WTC11 (cell line): ENCODE measurements at regions not wholly inside any gene's neighbourhood (a gene's known extent, or its start where the extent isn't known, plus 50 kb on each side); places are given as distances from the start of the nearest gene placed in this dataset.

ENCODE experiments used
- ATF1 ChIP-seq: sonication (generic); formaldehyde crosslinking; IDR thresholded peaks from 2 replicates; pipeline ENCODE4 v1.8.1; 2023; ENCODE audit warnings: mild to moderate bottlenecking, moderate library complexity, missing genetic modification reagents
- CTCF ChIP-seq: fragments of 200-600 bp; IDR thresholded peaks from 2 replicates; pipeline ENCODE4 v1.8.0; 2022; ENCODE audit warnings: antibody characterized with exemption
- ETV6 ChIP-seq: sonication (generic); formaldehyde crosslinking; IDR thresholded peaks from 2 replicates; pipeline ENCODE4 v1.8.1; 2022; ENCODE audit warnings: mild to moderate bottlenecking, missing genetic modification reagents
- IRF2 ChIP-seq: sonication (generic); formaldehyde crosslinking; IDR thresholded peaks from 2 replicates; pipeline ENCODE4 v1.8.0; 2022; ENCODE audit warnings: low read depth, missing genetic modification reagents, borderline replicate concordance
- KAT7 ChIP-seq: sonication (generic); formaldehyde crosslinking; IDR thresholded peaks from 2 replicates; pipeline ENCODE4 v1.8.1; 2023; ENCODE audit warnings: missing genetic modification reagents, mild to moderate bottlenecking, borderline replicate concordance
- MLX ChIP-seq: sonication (generic); formaldehyde crosslinking; IDR thresholded peaks from 2 replicates; pipeline ENCODE4 v1.8.1; 2023; ENCODE audit warnings: mild to moderate bottlenecking, missing genetic modification reagents, moderate library complexity
- NR2C2 ChIP-seq: sonication (generic); formaldehyde crosslinking; IDR thresholded peaks from 2 replicates; pipeline ENCODE4 v1.8.0; 2022; ENCODE audit warnings: mild to moderate bottlenecking, missing genetic modification reagents
- PREB ChIP-seq: sonication (generic); formaldehyde crosslinking; IDR thresholded peaks from 2 replicates; pipeline ENCODE4 v1.8.1; 2022; ENCODE audit warnings: mild to moderate bottlenecking, missing genetic modification reagents, moderate library complexity, borderline replicate concordance
- SP1 ChIP-seq: sonication (generic); formaldehyde crosslinking; conservative IDR thresholded peaks from 2 replicates; pipeline ENCODE4 v1.8.1; 2022; ENCODE audit warnings: missing genetic modification reagents
- USF1 ChIP-seq: sonication (generic); formaldehyde crosslinking; IDR thresholded peaks from 2 replicates; pipeline ENCODE4 v1.8.0; 2022; ENCODE audit warnings: mild to moderate bottlenecking, missing genetic modification reagents
- ZNF532 ChIP-seq: fragments of 250-450 bp; sonication (Bioruptor Pico); IDR thresholded peaks from 2 replicates; pipeline ENCODE4 v1.9.0; 2021; ENCODE audit warnings: mild to moderate bottlenecking, borderline replicate concordance

GRCh38 chr12:93043877-93044209, 114.7 kb upstream of the EEA1 start:
- no peak for TF ChIP-seq CTCF
- no peak for TF ChIP-seq SP1
- no peak for TF ChIP-seq NR2C2 (CRISPR knock-in tag)
- no peak for TF ChIP-seq ZNF532 (CRISPR knock-in tag)
- TF ChIP-seq ATF1 (CRISPR knock-in tag): no peak
- TF ChIP-seq PREB: no peak
- TF ChIP-seq IRF2 (CRISPR knock-in tag): no peak
- TF ChIP-seq MLX: no peak
- TF ChIP-seq ETV6: no peak
- TF ChIP-seq KAT7: no peak
- no peak for TF ChIP-seq USF1
